LNCAP (cell line): ENCODE measurements at regions not wholly inside any gene's neighbourhood (a gene's known extent, or its start where the extent isn't known, plus 50 kb on each side); places are given as distances from the start of the nearest gene placed in this dataset.

Experiments
- CTCF ChIP-seq: fragments of 450-650 bp; IDR thresholded peaks from 2 replicates; pipeline ENCODE4 v1.5.1; 2017; ENCODE audit warnings: mild to moderate bottlenecking

- TF ChIP-seq CTCF: no peak
These were observed 980.6 kb downstream of the VRK1 start for GRCh38 chr14:97777622-97778355.

GRCh38 chr14:97779140-97779539, 982.0 kb downstream of the VRK1 start:
- TF ChIP-seq CTCF: no peak

- no peak for TF ChIP-seq CTCF
These were observed 983.6 kb downstream of the VRK1 start for GRCh38 chr14:97780804-97781203.

- TF ChIP-seq CTCF: no peak
These were observed 984.8 kb downstream of the VRK1 start for GRCh38 chr14:97781961-97782360.

GRCh38 chr14:97782871-97783414, 985.8 kb downstream of the VRK1 start:
- no peak for TF ChIP-seq CTCF

- no peak for TF ChIP-seq CTCF
These were observed 988.3 kb downstream of the VRK1 start for GRCh38 chr14:97785495-97785894.

- no peak for TF ChIP-seq CTCF
These were observed 991.2 kb downstream of the VRK1 start for GRCh38 chr14:97788364-97788763.
